ENCODE measurements at regions not wholly inside any gene's neighbourhood (a gene's known extent, or its start where the extent isn't known, plus 50 kb on each side); places are given as distances from the start of the nearest gene placed in this dataset.
A peak's percentile ranks its signal among the peaks of the same experiment; 100 is the strongest.

- Histone ChIP-seq H3K4me3 (no peak overlapping the region), H3K27ac (peak overlapping the region in 1 of 4 donors; percentile 7), H3K27me3 (peaks cover 21% of the 10 kb centered on the region), H3K9me3 (no peaks in the 10 kb centered on the region), H3K36me3 (no peaks in the 10 kb centered on the region), H3K4me1 (peaks cover 0 to 7% (median 0%) of the 10 kb centered on the region in 4 donors)
- intact Hi-C loops (cut with DNase I; ENCODE audit: low total_unique reads) (no loop called here), in situ Hi-C loops (cut with MboI; ENCODE audit: low pct_ligation_motif_present in 1 of 4, low pct_unique_long_range_greater_than_20kb in 1 of 4, low sequenced_read_pairs in 3 of 4) (no loop called here)
- DNase-seq: no peak
- TF ChIP-seq EP300 (IDR thresholded peaks at IDR 0.05; ENCODE audit: low read depth) (no peak), POLR2AphosphoS5 (IDR thresholded peaks at IDR 0.05) (no peak), POLR2A (IDR thresholded peaks at IDR 0.05) (no peak), CTCF (IDR thresholded peaks at IDR 0.05) (no peak)
- 48 to 58% methylated on average over 2 of the region's 2 CpGs for WGBS, 2 donors (ENCODE audit: low coverage in 1 of 2)
Observed at GRCh38 chr2:121036226-121036692, 248.7 kb downstream of the TFCP2L1 start.

GRCh38 chr2:121037480-121037879, 247.5 kb downstream of the TFCP2L1 start:
- 63 to 69% methylated on average over 2 of the region's 2 CpGs for WGBS, 2 donors (ENCODE audit: low coverage in 1 of 2)
- H3K9me3 ChIP-seq: no peaks in the 10 kb centered on the region
- no peak overlapping the region for H3K4me3 ChIP-seq
- peaks cover 19% of the 10 kb centered on the region for H3K27me3 ChIP-seq
- in situ Hi-C loops (cut with MboI; ENCODE audit: low pct_ligation_motif_present in 1 of 4, low pct_unique_long_range_greater_than_20kb in 1 of 4, low sequenced_read_pairs in 3 of 4) (no loop called here), intact Hi-C loops (cut with DNase I; ENCODE audit: low total_unique reads) (no loop called here)
- H3K4me1 ChIP-seq: peaks cover 0 to 7% (median 0%) of the 10 kb centered on the region in 4 donors
- no peak for DNase-seq
- H3K36me3 ChIP-seq: no peaks in the 10 kb centered on the region
- no peak overlapping the region for H3K27ac ChIP-seq
- TF ChIP-seq POLR2A (IDR thresholded peaks at IDR 0.05) (no peak), CTCF (IDR thresholded peaks at IDR 0.05) (no peak), EP300 (IDR thresholded peaks at IDR 0.05; ENCODE audit: low read depth) (no peak)

GRCh38 chr2:121038031-121038430, 247.0 kb downstream of the TFCP2L1 start:
- no peaks in the 10 kb centered on the region for H3K9me3 ChIP-seq
- in situ Hi-C loops (cut with MboI; ENCODE audit: low pct_ligation_motif_present in 1 of 4, low pct_unique_long_range_greater_than_20kb in 1 of 4, low sequenced_read_pairs in 3 of 4): no loop called here
- no peaks in the 10 kb centered on the region for H3K36me3 ChIP-seq
- peaks cover 0 to 7% (median 0%) of the 10 kb centered on the region in 4 donors for H3K4me1 ChIP-seq
- WGBS, 2 donors (ENCODE audit: low coverage in 1 of 2): 74% methylated on average over 7 of the region's 7 CpGs; no CpG with 5 or more reads in 1 of the 2 donors
- no peak overlapping the region for H3K4me3 ChIP-seq
- DNase-seq: no peak
- intact Hi-C loops (cut with DNase I; ENCODE audit: low total_unique reads): no loop called here
- no peak overlapping the region for H3K27ac ChIP-seq
- peaks cover 14% of the 10 kb centered on the region for H3K27me3 ChIP-seq
- TF ChIP-seq EP300 (IDR thresholded peaks at IDR 0.05; ENCODE audit: low read depth) (no peak), POLR2AphosphoS5 (IDR thresholded peaks at IDR 0.05) (no peak), CTCF (IDR thresholded peaks at IDR 0.05) (no peak), POLR2A (IDR thresholded peaks at IDR 0.05) (no peak)

- H3K27ac ChIP-seq: no peak overlapping the region
- no peaks in the 10 kb centered on the region for H3K9me3 ChIP-seq
- H3K27me3 ChIP-seq: peaks cover 11% of the 10 kb centered on the region
- no peak overlapping the region for H3K4me3 ChIP-seq
- peaks cover 0 to 7% (median 0%) of the 10 kb centered on the region in 4 donors for H3K4me1 ChIP-seq
- H3K36me3 ChIP-seq: no peaks in the 10 kb centered on the region
- DNase-seq: no peak
- intact Hi-C loops (cut with DNase I; ENCODE audit: low total_unique reads): no loop called here
- 89% methylated on average over 3 of the region's 5 CpGs; no CpG with 5 or more reads in 1 of the 2 donors for WGBS, 2 donors (ENCODE audit: low coverage in 1 of 2)
- no peak for TF ChIP-seq CTCF (IDR thresholded peaks at IDR 0.05)
- TF ChIP-seq POLR2A (IDR thresholded peaks at IDR 0.05): no peak
- no peak for TF ChIP-seq EP300 (IDR thresholded peaks at IDR 0.05; ENCODE audit: low read depth)
- no peak for TF ChIP-seq POLR2AphosphoS5 (IDR thresholded peaks at IDR 0.05)
- in situ Hi-C loops (cut with MboI; ENCODE audit: low pct_ligation_motif_present in 1 of 4, low pct_unique_long_range_greater_than_20kb in 1 of 4, low sequenced_read_pairs in 3 of 4): no loop called here
Observed at GRCh38 chr2:121038431-121038830, 246.6 kb downstream of the TFCP2L1 start.
